GM12878 (cell line): ENCODE measurements at regions not wholly inside any gene's neighbourhood (a gene's known extent, or its start where the extent isn't known, plus 50 kb on each side); places are given as distances from the start of the nearest gene placed in this dataset.

Source experiments
- CTCF ChIP-seq, 3 experiments: IDR thresholded peaks in 2 of 3; conservative IDR thresholded peaks in 1 of 3; 2 replicates each; pipeline ENCODE4 v1.5.1; 2011; ENCODE audit warnings: low read depth in 3 of 3, low read length in 3 of 3, mild to moderate bottlenecking in 3 of 3, control low read depth in 2 of 3, moderate library complexity in 2 of 3, inconsistent platforms in 1 of 3, mixed read lengths in 1 of 3; ENCODE audit not compliant: control insufficient read depth in 2 of 3, insufficient read depth in 1 of 3; ENCODE audit errors: extremely low read depth in 1 of 3
- DPF2 ChIP-seq: fragments of 450-650 bp; IDR thresholded peaks from 2 replicates; pipeline ENCODE4 v1.6.1; 2017; ENCODE audit warnings: mild to moderate bottlenecking
- ELK1 ChIP-seq: IDR thresholded peaks from 2 replicates; pipeline ENCODE4 v1.6.1; 2012; ENCODE audit warnings: low read depth, low read length, improper control_type of control experiment
- EZH2 ChIP-seq: IDR thresholded peaks from 2 replicates; pipeline ENCODE4 v1.6.1; 2012; ENCODE audit warnings: low read depth, mild to moderate bottlenecking, control low read depth, inconsistent platforms, low read length, borderline replicate concordance; ENCODE audit not compliant: control insufficient read depth
- FOXM1 ChIP-seq: IDR thresholded peaks from 2 replicates; pipeline ENCODE4 v1.6.1; 2012; ENCODE audit warnings: low read depth, mild to moderate bottlenecking, inconsistent platforms, low read length, moderate library complexity
- HCFC1 ChIP-seq: fragments of 150-350 bp; IDR thresholded peaks from 2 replicates; pipeline ENCODE4 v1.6.1; 2014; ENCODE audit warnings: low read length
- HDAC2 ChIP-seq: fragments of 200-600 bp; sonication (generic); IDR thresholded peaks from 2 replicates; pipeline ENCODE4 v1.6.1; 2017
- KDM1A ChIP-seq: fragments of 200-600 bp; sonication (generic); IDR thresholded peaks from 2 replicates; pipeline ENCODE4 v1.6.1; 2016; ENCODE audit warnings: borderline replicate concordance
- SKIL ChIP-seq: fragments of 450-650 bp; IDR thresholded peaks from 2 replicates; pipeline ENCODE4 v1.6.1; 2017; ENCODE audit warnings: mild to moderate bottlenecking, low read depth, inconsistent platforms; ENCODE audit not compliant: poor library complexity, severe bottlenecking
- SPI1 ChIP-seq: IDR thresholded peaks from 2 replicates; pipeline ENCODE4 v1.6.1; 2011; ENCODE audit warnings: low read depth, mild to moderate bottlenecking, low read length, moderate library complexity, borderline replicate concordance; ENCODE audit not compliant: insufficient read depth
- ZNF24 ChIP-seq: fragments of 450-650 bp; IDR thresholded peaks from 2 replicates; pipeline ENCODE4 v1.6.1; 2017; ENCODE audit warnings: antibody characterized with exemption, mild to moderate bottlenecking
- ZNF274 ChIP-seq: IDR thresholded peaks from one replicate; pipeline ENCODE4 v1.8.0; 2011; ENCODE audit not compliant: insufficient read length, insufficient read depth
- ZZZ3 ChIP-seq: IDR thresholded peaks from 2 replicates; pipeline ENCODE4 v1.6.1; 2011; ENCODE audit warnings: low read depth; ENCODE audit not compliant: control insufficient read depth, insufficient read length

- TF ChIP-seq HDAC2: no peak
- no peak for TF ChIP-seq CTCF (IDR thresholded peaks at IDR 0.05 in 2 of 3, conservative IDR thresholded peaks at IDR 0.05 in 1 of 3; ENCODE audit: control insufficient read depth in 2 of 3, extremely low read depth in 1 of 3, insufficient read depth in 1 of 3, low read depth in 3 of 3, low read length in 3 of 3)
- no peak for TF ChIP-seq EZH2
- no peak for TF ChIP-seq ZNF24
- TF ChIP-seq HCFC1: no peak
- no peak for TF ChIP-seq SKIL
- no peak for TF ChIP-seq FOXM1
- TF ChIP-seq DPF2: no peak
- TF ChIP-seq KDM1A: no peak
- no peak for TF ChIP-seq ELK1
- TF ChIP-seq ZZZ3: no peak
- TF ChIP-seq SPI1: no peak
- no peak for TF ChIP-seq ZNF274
Measured at GRCh38 chr13:50529154-50529882, 314.2 kb downstream of the DLEU7 start.
